GM12891 (cell line): ENCODE measurements at regions not wholly inside any gene's neighbourhood (a gene's known extent, or its start where the extent isn't known, plus 50 kb on each side); places are given as distances from the start of the nearest gene placed in this dataset.
"Not testable (repeated sequence)": the region's sequence is repeated elsewhere in the genome, so short reads cannot be mapped to it uniquely, and the experiment has no call there.

Experiments used
- PAX5 ChIP-seq: IDR thresholded peaks from 2 replicates; pipeline ENCODE4 v1.6.1; 2011; ENCODE audit warnings: low read length, moderate library complexity, mild to moderate bottlenecking; ENCODE audit not compliant: insufficient read depth, severe bottlenecking
- POLR2A ChIP-seq: IDR thresholded peaks from 2 replicates; pipeline ENCODE4 v1.6.1; 2011; ENCODE audit warnings: low read depth, low read length, control low read depth
- POLR2AphosphoS5 ChIP-seq: IDR thresholded peaks from 2 replicates; pipeline ENCODE4 v1.6.1; 2011; ENCODE audit warnings: low read depth, low read length, control low read depth
- POU2F2 ChIP-seq: IDR thresholded peaks from 2 replicates; pipeline ENCODE4 v1.6.1; 2011; ENCODE audit warnings: low read depth, mild to moderate bottlenecking, control low read depth, low read length, moderate library complexity
- SPI1 ChIP-seq: IDR thresholded peaks from 2 replicates; pipeline ENCODE4 v1.6.1; 2011; ENCODE audit warnings: low read depth, low read length, control low read depth
- TAF1 ChIP-seq: IDR thresholded peaks from 2 replicates; pipeline ENCODE4 v1.6.1; 2011; ENCODE audit warnings: low read depth, low read length, control low read depth

GRCh38 chr7:12043457-12043856, 167.6 kb upstream of the TMEM106B start:
- TF ChIP-seq POLR2A, TAF1, SPI1, POLR2AphosphoS5, POU2F2, PAX5: not testable (repeated sequence)
